VCaP (cell line): ENCODE measurements at regions not wholly inside any gene's neighbourhood (a gene's known extent, or its start where the extent isn't known, plus 50 kb on each side); places are given as distances from the start of the nearest gene placed in this dataset.

Experiments
- H3K27ac ChIP-seq: fragments of 450-650 bp; 2 replicates; pipeline ENCODE4 v1.5.1; 2017
- CTCF ChIP-seq: fragments of 450-650 bp; conservative IDR thresholded peaks from 2 replicates; pipeline ENCODE4 v1.5.1; 2017; ENCODE audit warnings: mild to moderate bottlenecking, moderate library complexity

- no peak overlapping the region for H3K27ac ChIP-seq
- no peak for TF ChIP-seq CTCF
These were observed 136.1 kb downstream of the MAD2L1 start for GRCh38 chr4:119930546-119930945.

GRCh38 chr4:119921830-119922229, 144.8 kb downstream of the MAD2L1 start:
- no peak for TF ChIP-seq CTCF
- no peak overlapping the region for H3K27ac ChIP-seq

- H3K27ac ChIP-seq: no peak overlapping the region
- no peak for TF ChIP-seq CTCF
These were observed 160.4 kb downstream of the MAD2L1 start for GRCh38 chr4:119906277-119906676.

GRCh38 chr4:119898211-119898610, 168.4 kb downstream of the MAD2L1 start:
- TF ChIP-seq CTCF: no peak

GRCh38 chr4:119897260-119897659, 169.4 kb downstream of the MAD2L1 start:
- H3K27ac ChIP-seq: no peak overlapping the region
- TF ChIP-seq CTCF: no peak

More at GRCh38 chr4:119898211-119898610, 168.4 kb downstream of the MAD2L1 start:
- H3K27ac ChIP-seq: no peak overlapping the region

GRCh38 chr4:119894650-119895208, 171.9 kb downstream of the MAD2L1 start:
- no peak for TF ChIP-seq CTCF
- no peak overlapping the region for H3K27ac ChIP-seq

- no peak overlapping the region for H3K27ac ChIP-seq
- TF ChIP-seq CTCF: no peak
These were observed 192.8 kb downstream of the MAD2L1 start for GRCh38 chr4:119873794-119874325.
